ENCODE measurements at regions not wholly inside any gene's neighbourhood (a gene's known extent, or its start where the extent isn't known, plus 50 kb on each side); places are given as distances from the start of the nearest gene placed in this dataset.

DNA sequence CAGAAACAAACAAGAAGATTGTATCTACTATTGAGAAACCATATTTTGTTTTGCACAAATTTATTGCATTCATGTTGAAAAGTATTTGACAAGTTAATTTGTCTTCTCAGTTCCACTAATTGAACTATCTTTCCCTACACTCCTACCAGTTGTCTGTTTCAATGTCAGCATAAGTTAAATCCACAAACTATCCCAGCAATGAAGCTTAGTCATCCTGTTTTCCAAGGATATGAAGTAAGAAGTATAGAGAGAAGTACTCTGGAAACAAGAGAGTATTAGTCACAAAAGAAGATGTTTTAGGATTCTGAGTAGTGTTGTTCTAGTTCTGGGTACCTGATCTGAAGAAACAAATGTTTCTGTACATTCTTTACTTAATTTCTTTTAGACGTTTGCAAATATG lies 261.6 kb upstream of the ZNF804A start:
- TF ChIP-seq CTCF (conservative IDR thresholded peaks at IDR 0.05; ENCODE audit: low read depth, low read length) = no peak
- H3K4me3 ChIP-seq (ENCODE audit: low read depth, low read length) = no peak overlapping the region
- DNase-seq (ENCODE audit: low read depth) = peak; percentile 3

GRCh38 chr2:184338771-184339170 lies 259.6 kb upstream of the ZNF804A start:
- no peak overlapping the region for H3K4me3 ChIP-seq (ENCODE audit: low read depth, low read length)
- TF ChIP-seq CTCF (conservative IDR thresholded peaks at IDR 0.05; ENCODE audit: low read depth, low read length) = no peak
- DNase-seq (ENCODE audit: low read depth) = no peak

GRCh38 chr2:184339966-184340365 lies 258.4 kb upstream of the ZNF804A start:
- TF ChIP-seq CTCF (conservative IDR thresholded peaks at IDR 0.05; ENCODE audit: low read depth, low read length) = no peak
- no peak overlapping the region for H3K4me3 ChIP-seq (ENCODE audit: low read depth, low read length)
- DNase-seq (ENCODE audit: low read depth) = peak; percentile 34

- no peak for TF ChIP-seq CTCF (conservative IDR thresholded peaks at IDR 0.05; ENCODE audit: low read depth, low read length)
- peak; percentile 1 for DNase-seq (ENCODE audit: low read depth)
- no peak overlapping the region for H3K4me3 ChIP-seq (ENCODE audit: low read depth, low read length)
Measured at GRCh38 chr2:184346338-184346862, 251.9 kb upstream of the ZNF804A start.

DNA sequence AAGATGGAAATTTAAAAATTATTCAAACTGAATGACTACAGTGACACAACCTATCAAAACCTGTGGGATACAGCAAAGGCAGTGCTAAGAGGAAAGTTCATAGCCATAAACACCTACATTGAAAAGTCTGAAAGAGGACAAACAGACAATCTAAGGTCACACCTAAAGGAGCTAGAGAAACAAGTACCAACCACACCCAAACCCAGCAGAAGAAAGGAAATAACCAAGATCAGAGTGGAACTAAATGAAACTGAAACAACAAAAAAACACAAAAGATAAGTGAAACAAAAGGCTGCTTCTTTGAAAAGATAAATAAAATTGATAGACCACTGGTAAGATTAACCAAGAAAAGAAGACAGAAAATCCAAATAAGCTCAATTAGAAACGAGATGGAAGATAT lies 247.2 kb upstream of the ZNF804A start:
- H3K4me3 ChIP-seq (ENCODE audit: low read depth, low read length) = no peak overlapping the region
- TF ChIP-seq CTCF (conservative IDR thresholded peaks at IDR 0.05; ENCODE audit: low read depth, low read length) = no peak
- DNase-seq (ENCODE audit: low read depth) = no peak

GRCh38 chr2:184357033-184357432 lies 241.3 kb upstream of the ZNF804A start:
- H3K4me3 ChIP-seq (ENCODE audit: low read depth, low read length) = no peak overlapping the region
- DNase-seq (ENCODE audit: low read depth) = no peak
- TF ChIP-seq CTCF (conservative IDR thresholded peaks at IDR 0.05; ENCODE audit: low read depth, low read length) = no peak

DNA sequence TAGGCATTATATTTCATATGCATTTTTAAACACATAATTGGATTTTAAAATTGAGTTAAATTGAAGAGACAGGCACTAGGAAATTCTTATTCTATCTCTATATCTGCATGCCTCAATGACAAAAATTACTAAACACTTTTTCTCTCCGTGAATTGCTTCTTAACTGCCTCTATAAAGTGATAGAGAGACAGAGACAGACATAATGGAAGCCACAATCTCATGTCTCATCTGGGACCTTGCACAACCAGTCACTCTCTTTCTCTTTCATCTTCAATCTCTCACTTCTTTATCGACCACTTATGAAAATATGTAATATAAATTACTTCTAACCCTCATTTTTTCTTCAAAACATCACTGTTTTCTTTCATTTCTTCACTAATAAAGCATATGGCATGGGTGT lies 238.9 kb upstream of the ZNF804A start:
- no peak overlapping the region for H3K4me3 ChIP-seq (ENCODE audit: low read depth, low read length)
- TF ChIP-seq CTCF (conservative IDR thresholded peaks at IDR 0.05; ENCODE audit: low read depth, low read length) = no peak
- no peak for DNase-seq (ENCODE audit: low read depth)

Data from choroid plexus epithelial cell (primary cell).